ENCODE measurements at regions not wholly inside any gene's neighbourhood (a gene's known extent, or its start where the extent isn't known, plus 50 kb on each side); places are given as distances from the start of the nearest gene placed in this dataset.

GRCh38 chr4:13309751-13310150 is 174.4 kb downstream of the RAB28 start:
- no peak for TF ChIP-seq CTCF (IDR thresholded peaks at IDR 0.05)
- no peak for TF ChIP-seq POLR2A (IDR thresholded peaks at IDR 0.05)
- TF ChIP-seq POLR2AphosphoS5 (IDR thresholded peaks at IDR 0.05): no peak
